Activated CD8-positive, alpha-beta T cell treated with anti-CD3 and anti-CD28 coated beads for 36 hours (primary cell): ENCODE measurements at regions not wholly inside any gene's neighbourhood (a gene's known extent, or its start where the extent isn't known, plus 50 kb on each side); places are given as distances from the start of the nearest gene placed in this dataset.

Source experiments
- ATAC-seq: fragments of 200-7000 bp; cut with Tn5 transposase; one replicate; pipeline ENCODE4 v1.10.0; 2021; ENCODE audit warnings: mild to moderate bottlenecking, moderate library complexity
- CTCF ChIA-PET: fragments of 350-600 bp; sonication (Branson Sonifier 250); formaldehyde crosslinking; loops from one replicate; lab custom pipeline; 2021; ENCODE audit warnings: antibody characterized with exemption; lab: Charles Lee
- POLR2A ChIA-PET: fragments of 350-600 bp; sonication (Branson Sonifier 250); formaldehyde crosslinking; loops from one replicate; lab custom pipeline; 2021; ENCODE audit warnings: antibody characterized with exemption; lab: Charles Lee
- DNase-seq: peaks from one replicate; pipeline ENCODE4 v3.0.0-alpha.2; 2020
- H3K27ac Mint-ChIP-seq: one replicate; pipeline ENCODE4 v1.8.0; 2021; ENCODE audit warnings: mild to moderate bottlenecking, mixed read lengths
- H3K27me3 Mint-ChIP-seq: one replicate; pipeline ENCODE4 v1.8.0; 2021; ENCODE audit warnings: mixed read lengths
- H3K36me3 Mint-ChIP-seq: one replicate; pipeline ENCODE4 v1.8.0; 2021; ENCODE audit warnings: low read depth, mixed read lengths
- H3K4me1 Mint-ChIP-seq: one replicate; pipeline ENCODE4 v1.8.0; 2021; ENCODE audit warnings: low read depth, mixed read lengths
- H3K4me3 Mint-ChIP-seq: one replicate; pipeline ENCODE4 v1.8.0; 2021; ENCODE audit warnings: mild to moderate bottlenecking, moderate library complexity, mixed read lengths
- H3K9me3 Mint-ChIP-seq: one replicate; pipeline ENCODE4 v1.8.0; 2021; ENCODE audit warnings: mixed read lengths
- CTCF ChIP-seq: fragments of 200-600 bp; IDR thresholded peaks from one replicate; pipeline ENCODE4 v1.8.0; 2022; ENCODE audit warnings: antibody characterized with exemption, mild to moderate bottlenecking
- intact Hi-C: fragments of 100-400 bp; cut with micrococcal nuclease; formaldehyde crosslinking; loops from one replicate; pipeline ENCODE4 v1.10.0; 2022

GRCh38 chr4:23194751-23195150 lies 502.0 kb downstream of the GBA3 start:
- intact Hi-C loops, result no loop called here
- H3K27ac Mint-ChIP-seq, result no peak overlapping the region

GRCh38 chr4:23174179-23174578 lies 481.4 kb downstream of the GBA3 start:
- intact Hi-C loops, result no loop called here
- no peak for ATAC-seq
- Mint-ChIP-seq H3K36me3 (no peaks in the 10 kb centered on the region), H3K27ac (no peak overlapping the region), H3K27me3 (peaks cover 4% of the 10 kb centered on the region), H3K9me3 (peaks cover 11% of the 10 kb centered on the region), H3K4me3 (no peak overlapping the region), H3K4me1 (no peaks in the 10 kb centered on the region)
- no peak for TF ChIP-seq CTCF
- DNase-seq, result no peak
- POLR2A ChIA-PET, result no interaction called here
- CTCF ChIA-PET, result no interaction called here

More at GRCh38 chr4:23194751-23195150, 502.0 kb downstream of the GBA3 start:
- TF ChIP-seq CTCF, result no peak
- DNase-seq (no peak), ATAC-seq (no peak)
- H3K36me3 Mint-ChIP-seq, result no peaks in the 10 kb centered on the region
- no peaks in the 10 kb centered on the region for H3K27me3 Mint-ChIP-seq
- POLR2A ChIA-PET, result no interaction called here
- no peaks in the 10 kb centered on the region for H3K4me1 Mint-ChIP-seq
- H3K4me3 Mint-ChIP-seq, result no peak overlapping the region
- CTCF ChIA-PET, result no interaction called here
- H3K9me3 Mint-ChIP-seq, result no peaks in the 10 kb centered on the region

GRCh38 chr4:23171976-23172375 lies 479.2 kb downstream of the GBA3 start:
- CTCF ChIA-PET, result no interaction called here
- TF ChIP-seq CTCF, result no peak
- POLR2A ChIA-PET, result interaction anchor here (0.6 kb wide), 1 partner anchor 186 kb away, joined by 3 read pairs; no protein-coding TSS in a partner anchor
- Mint-ChIP-seq H3K36me3 (no peaks in the 10 kb centered on the region), H3K27me3 (peaks cover 2% of the 10 kb centered on the region), H3K9me3 (peaks cover 8% of the 10 kb centered on the region), H3K4me1 (no peaks in the 10 kb centered on the region), H3K27ac (no peak overlapping the region), H3K4me3 (no peak overlapping the region)
- intact Hi-C loops, result no loop called here
- DNase-seq, result no peak
- ATAC-seq, result no peak

- DNase-seq (no peak), ATAC-seq (no peak)
- no peak for TF ChIP-seq CTCF
- no peaks in the 10 kb centered on the region for H3K36me3 Mint-ChIP-seq
- intact Hi-C loops, result no loop called here
- H3K4me1 Mint-ChIP-seq, result no peaks in the 10 kb centered on the region
- POLR2A ChIA-PET, result no interaction called here
- CTCF ChIA-PET, result no interaction called here
- peaks cover 7% of the 10 kb centered on the region for H3K9me3 Mint-ChIP-seq
- H3K27ac Mint-ChIP-seq, result no peak overlapping the region
- H3K4me3 Mint-ChIP-seq, result no peak overlapping the region
- H3K27me3 Mint-ChIP-seq, result no peaks in the 10 kb centered on the region
Observed at GRCh38 chr4:23169608-23170311, 477.0 kb downstream of the GBA3 start.

GRCh38 chr4:23166919-23167318 lies 474.2 kb downstream of the GBA3 start:
- ATAC-seq, result no peak

More at GRCh38 chr4:23166919-23167318, 474.2 kb downstream of the GBA3 start:
- CTCF ChIA-PET, result no interaction called here
- POLR2A ChIA-PET, result no interaction called here
- no peaks in the 10 kb centered on the region for H3K27me3 Mint-ChIP-seq
- H3K9me3 Mint-ChIP-seq, result peaks cover 7% of the 10 kb centered on the region
- no peak overlapping the region for H3K27ac Mint-ChIP-seq
- no peak for DNase-seq
- intact Hi-C loops, result no loop called here
- H3K4me3 Mint-ChIP-seq, result no peak overlapping the region
- H3K36me3 Mint-ChIP-seq, result no peaks in the 10 kb centered on the region
- no peak for TF ChIP-seq CTCF
- no peaks in the 10 kb centered on the region for H3K4me1 Mint-ChIP-seq
